Osteocyte (in vitro differentiated cells): ENCODE measurements at regions not wholly inside any gene's neighbourhood (a gene's known extent, or its start where the extent isn't known, plus 50 kb on each side); places are given as distances from the start of the nearest gene placed in this dataset.

Source experiments
- DNase-seq: peaks from one replicate; pipeline ENCODE4 v3.0.0; 2021; ENCODE audit warnings: mixed read lengths; ENCODE audit not compliant: unreplicated experiment; ENCODE audit errors: extremely low spot score
- H3K27ac Mint-ChIP-seq: one replicate; pipeline ENCODE4 v1.8.0; 2021; ENCODE audit warnings: mild to moderate bottlenecking, mixed read lengths; ENCODE audit not compliant: unreplicated experiment
- H3K27me3 Mint-ChIP-seq: one replicate; pipeline ENCODE4 v1.8.0; 2021; ENCODE audit warnings: mixed read lengths; ENCODE audit not compliant: unreplicated experiment
- H3K36me3 Mint-ChIP-seq: one replicate; pipeline ENCODE4 v1.8.0; 2021; ENCODE audit warnings: mixed read lengths; ENCODE audit not compliant: unreplicated experiment
- H3K4me1 Mint-ChIP-seq: one replicate; pipeline ENCODE4 v1.8.0; 2021; ENCODE audit warnings: mixed read lengths; ENCODE audit not compliant: unreplicated experiment
- H3K4me3 Mint-ChIP-seq: one replicate; pipeline ENCODE4 v1.8.0; 2021; ENCODE audit warnings: mild to moderate bottlenecking, moderate library complexity, mixed read lengths; ENCODE audit not compliant: unreplicated experiment
- H3K9me3 Mint-ChIP-seq: one replicate; pipeline ENCODE4 v1.8.0; 2021; ENCODE audit warnings: mixed read lengths; ENCODE audit not compliant: unreplicated experiment
- TF ChIP-seq, protein P1 (sequence below): fragments of 200-600 bp; sonication (generic); IDR thresholded peaks from 2 replicates; pipeline ENCODE4 v1.5.0; 2021; ENCODE audit warnings: antibody characterized with exemption, mild to moderate bottlenecking, moderate library complexity

GRCh38 chr6:146872426-146872785 is 273.6 kb downstream of the ADGB start:
- Mint-ChIP-seq H3K36me3 (no peaks in the 10 kb centered on the region), H3K4me3 (no peak overlapping the region), H3K27me3 (no peaks in the 10 kb centered on the region), H3K27ac (no peak overlapping the region), H3K4me1 (peaks cover 7% of the 10 kb centered on the region), H3K9me3 (no peaks in the 10 kb centered on the region)
- TF ChIP-seq, protein P1, sequence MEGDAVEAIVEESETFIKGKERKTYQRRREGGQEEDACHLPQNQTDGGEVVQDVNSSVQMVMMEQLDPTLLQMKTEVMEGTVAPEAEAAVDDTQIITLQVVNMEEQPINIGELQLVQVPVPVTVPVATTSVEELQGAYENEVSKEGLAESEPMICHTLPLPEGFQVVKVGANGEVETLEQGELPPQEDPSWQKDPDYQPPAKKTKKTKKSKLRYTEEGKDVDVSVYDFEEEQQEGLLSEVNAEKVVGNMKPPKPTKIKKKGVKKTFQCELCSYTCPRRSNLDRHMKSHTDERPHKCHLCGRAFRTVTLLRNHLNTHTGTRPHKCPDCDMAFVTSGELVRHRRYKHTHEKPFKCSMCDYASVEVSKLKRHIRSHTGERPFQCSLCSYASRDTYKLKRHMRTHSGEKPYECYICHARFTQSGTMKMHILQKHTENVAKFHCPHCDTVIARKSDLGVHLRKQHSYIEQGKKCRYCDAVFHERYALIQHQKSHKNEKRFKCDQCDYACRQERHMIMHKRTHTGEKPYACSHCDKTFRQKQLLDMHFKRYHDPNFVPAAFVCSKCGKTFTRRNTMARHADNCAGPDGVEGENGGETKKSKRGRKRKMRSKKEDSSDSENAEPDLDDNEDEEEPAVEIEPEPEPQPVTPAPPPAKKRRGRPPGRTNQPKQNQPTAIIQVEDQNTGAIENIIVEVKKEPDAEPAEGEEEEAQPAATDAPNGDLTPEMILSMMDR, result no peak
- no peak for DNase-seq

- TF ChIP-seq, protein P1, result no peak
- Mint-ChIP-seq H3K36me3 (no peaks in the 10 kb centered on the region), H3K4me1 (peaks cover 23% of the 10 kb centered on the region), H3K27ac (no peak overlapping the region), H3K4me3 (no peak overlapping the region), H3K27me3 (no peaks in the 10 kb centered on the region), H3K9me3 (no peaks in the 10 kb centered on the region)
- DNase-seq, result no peak
These were observed 275.7 kb downstream of the ADGB start for GRCh38 chr6:146874278-146875018.

DNA sequence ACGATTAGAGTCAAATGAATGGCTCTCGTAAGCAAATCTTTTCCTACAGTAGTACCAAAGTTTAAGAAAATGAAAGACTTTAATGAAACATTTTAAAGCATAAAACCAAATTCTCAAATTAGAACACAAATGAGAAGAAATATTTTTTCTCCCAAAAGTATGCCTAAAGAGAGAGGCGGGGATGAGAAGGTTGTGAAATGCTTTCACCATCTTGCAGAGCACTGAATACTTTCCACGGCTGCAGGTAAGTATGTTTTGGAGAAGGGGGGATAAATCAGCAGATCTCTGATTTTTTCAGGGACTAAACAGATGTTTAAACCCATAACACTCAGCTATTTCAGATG is 277.1 kb downstream of the ADGB start:
- Mint-ChIP-seq H3K27me3 (no peaks in the 10 kb centered on the region), H3K4me1 (peaks cover 22% of the 10 kb centered on the region), H3K4me3 (no peak overlapping the region), H3K27ac (no peak overlapping the region), H3K9me3 (no peaks in the 10 kb centered on the region), H3K36me3 (no peaks in the 10 kb centered on the region)
- no peak for DNase-seq
- TF ChIP-seq, protein P1, result no peak

DNA sequence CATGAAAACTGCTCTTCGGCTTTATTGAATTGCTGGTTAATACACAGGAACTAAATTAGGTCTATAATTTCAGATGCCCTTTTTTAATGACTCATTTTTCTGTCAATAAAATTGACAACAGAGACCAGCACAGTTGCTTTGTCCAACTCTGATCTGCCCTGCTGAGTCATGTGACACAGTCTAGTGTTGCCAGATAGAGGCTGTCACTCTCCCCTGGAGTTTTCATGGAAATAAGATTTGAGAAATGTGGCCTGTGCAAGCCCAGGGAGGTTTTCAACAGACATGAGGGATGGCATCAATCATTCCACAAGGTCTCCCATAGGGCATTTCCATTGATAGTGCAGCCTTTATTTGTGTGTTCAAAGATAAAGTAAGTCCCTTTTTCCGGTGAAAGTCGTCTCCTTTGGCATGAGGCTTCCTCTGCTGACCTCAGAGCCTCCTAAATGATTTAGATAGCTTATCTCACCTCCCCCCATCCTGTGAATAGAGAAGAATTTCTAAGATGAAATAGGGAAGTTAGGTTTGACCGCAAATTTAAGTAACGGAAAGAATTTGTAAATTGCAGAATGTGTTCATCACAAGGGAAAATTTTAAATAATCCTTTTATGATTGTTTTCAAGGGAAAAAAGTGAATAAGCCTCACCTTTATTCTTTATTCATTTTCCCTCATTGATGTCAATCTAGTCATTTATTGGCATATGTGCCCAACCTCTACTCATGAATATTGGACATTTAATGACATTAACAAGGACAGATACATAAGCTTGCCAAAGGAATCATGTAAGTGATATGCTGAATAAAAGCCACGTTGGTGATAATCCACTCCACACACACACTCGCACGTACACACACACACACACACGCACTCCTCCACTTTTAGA is 277.7 kb downstream of the ADGB start:
- H3K9me3 Mint-ChIP-seq, result no peaks in the 10 kb centered on the region
- H3K27me3 Mint-ChIP-seq, result no peaks in the 10 kb centered on the region
- H3K4me3 Mint-ChIP-seq, result no peak overlapping the region
- DNase-seq, result no peak
- H3K4me1 Mint-ChIP-seq, result peaks cover 23% of the 10 kb centered on the region
- TF ChIP-seq, protein P1, result no peak
- H3K36me3 Mint-ChIP-seq, result no peaks in the 10 kb centered on the region
- no peak overlapping the region for H3K27ac Mint-ChIP-seq

DNA sequence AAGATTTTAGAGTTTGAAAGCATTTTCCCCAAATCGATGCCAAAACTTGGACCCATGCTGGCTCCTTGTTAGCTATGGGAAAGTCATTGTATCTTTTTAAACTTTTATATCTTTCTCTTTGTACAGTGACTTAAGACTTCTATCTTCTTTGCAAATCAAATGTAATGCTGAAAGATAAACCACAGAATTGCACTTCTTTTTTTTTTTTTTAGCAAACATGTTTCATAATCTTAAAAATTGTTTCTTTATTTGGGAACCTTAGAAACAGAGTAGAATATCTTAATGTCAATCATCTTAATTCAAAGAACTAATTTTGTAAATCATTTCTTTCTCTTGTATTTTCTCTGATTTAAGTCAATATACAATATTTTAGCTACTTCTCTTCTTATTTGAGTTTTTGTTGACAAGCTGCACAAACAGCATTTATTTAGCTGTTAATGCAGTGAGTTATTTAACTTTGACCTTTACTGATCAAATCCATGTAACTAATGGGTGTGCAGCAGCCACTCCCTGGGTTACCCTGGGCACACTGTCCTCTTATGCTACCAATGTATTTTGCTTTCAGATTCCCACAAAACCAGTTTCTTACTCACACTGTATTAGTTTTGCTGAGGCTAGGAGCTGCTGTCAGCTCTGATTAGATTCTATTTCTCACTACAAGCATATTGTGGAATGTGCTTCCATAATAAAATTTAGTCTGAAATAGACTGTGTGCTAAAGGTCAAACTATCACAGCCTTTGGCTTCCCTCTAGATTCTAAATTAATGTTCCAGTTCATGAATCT is 279.6 kb downstream of the ADGB start:
- no peak for DNase-seq
- Mint-ChIP-seq H3K4me1 (peaks cover 24% of the 10 kb centered on the region), H3K9me3 (no peaks in the 10 kb centered on the region), H3K36me3 (no peaks in the 10 kb centered on the region), H3K27ac (peak overlapping the region; percentile 89), H3K4me3 (no peak overlapping the region), H3K27me3 (no peaks in the 10 kb centered on the region)
- TF ChIP-seq, protein P1, result no peak
